Hindlimb muscle (tissue), 1 donor: ENCODE measurements at regions not wholly inside any gene's neighbourhood (a gene's known extent, or its start where the extent isn't known, plus 50 kb on each side); places are given as distances from the start of the nearest gene placed in this dataset.

Source experiments
- DNase-seq: peaks from one replicate; pipeline ENCODE4 v3.0.0-alpha.2; 2013

DNA sequence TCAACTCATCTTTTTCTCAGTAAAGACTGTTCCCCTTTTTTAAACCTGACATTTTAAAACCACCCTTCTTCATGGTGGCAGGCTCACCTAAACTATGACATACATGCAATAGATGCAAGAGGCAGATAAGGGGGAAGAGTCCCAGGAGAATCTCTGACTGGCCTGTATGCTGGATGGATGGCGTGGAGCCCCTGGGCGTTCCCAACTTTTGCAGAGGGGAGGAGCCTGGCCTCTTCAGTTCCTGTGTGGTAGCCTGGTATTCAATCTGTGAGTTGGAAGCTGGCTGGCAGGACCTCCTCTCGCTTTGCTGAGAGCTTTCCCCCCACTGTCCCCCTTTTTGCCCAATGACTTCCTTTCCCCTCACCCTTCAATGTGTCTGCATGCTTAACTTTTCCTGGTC is 217.6 kb upstream of the CA10 start:
- no peak for DNase-seq

DNA sequence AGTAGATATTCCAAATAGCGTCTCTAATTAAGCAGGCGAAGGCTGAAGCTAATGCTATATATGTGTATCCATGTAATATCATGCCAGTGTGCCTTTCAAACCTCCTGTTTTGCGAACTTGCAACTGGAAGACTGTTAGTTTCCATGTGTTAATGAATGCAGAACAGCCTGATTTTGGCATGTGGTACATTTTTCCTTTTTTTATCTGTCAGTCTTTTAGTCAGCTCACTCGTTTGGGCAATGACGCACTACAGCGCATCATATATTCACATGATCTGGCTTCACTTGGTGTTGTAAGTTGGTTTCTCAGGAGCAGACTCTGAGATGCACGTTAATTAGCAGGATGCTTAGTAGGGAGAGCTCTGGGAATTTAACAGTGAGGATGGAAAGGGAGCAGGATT is 210.4 kb upstream of the CA10 start:
- DNase-seq, result no peak

- DNase-seq, result no peak
Observed at GRCh38 chr17:52357854-52358253, 199.3 kb upstream of the CA10 start.

GRCh38 chr17:52336796-52337195 is 178.3 kb upstream of the CA10 start:
- DNase-seq, result no peak

- no peak for DNase-seq
Observed at GRCh38 chr17:52306314-52306713, 147.8 kb upstream of the CA10 start.

GRCh38 chr17:52298881-52299280 is 140.4 kb upstream of the CA10 start:
- DNase-seq, result no peak

GRCh38 chr17:52297230-52298010 is 138.9 kb upstream of the CA10 start:
- no peak for DNase-seq

- peak; percentile 50 for DNase-seq
Observed at GRCh38 chr17:52294301-52294700, 135.8 kb upstream of the CA10 start.

DNA sequence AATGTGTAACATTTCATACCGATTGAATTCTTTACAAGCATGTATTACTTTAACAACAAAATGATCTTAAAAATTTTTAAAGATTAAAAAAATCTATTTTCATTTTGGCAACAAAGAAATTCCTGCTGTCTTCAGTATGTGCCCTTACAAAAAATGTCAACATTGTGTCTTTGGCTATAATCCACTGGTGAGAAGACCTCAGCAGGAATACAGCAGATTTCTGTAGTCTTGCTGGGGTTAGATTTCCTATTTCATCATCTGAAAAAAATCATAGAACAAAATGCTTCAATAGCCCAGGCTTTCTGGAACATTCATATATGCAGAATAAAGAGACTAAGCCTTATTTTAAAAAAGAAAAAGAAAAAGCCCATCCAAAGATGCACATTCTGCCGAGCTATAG is 129.1 kb upstream of the CA10 start:
- no peak for DNase-seq

GRCh38 chr17:52283872-52284271 is 125.4 kb upstream of the CA10 start:
- DNase-seq, result no peak

DNA sequence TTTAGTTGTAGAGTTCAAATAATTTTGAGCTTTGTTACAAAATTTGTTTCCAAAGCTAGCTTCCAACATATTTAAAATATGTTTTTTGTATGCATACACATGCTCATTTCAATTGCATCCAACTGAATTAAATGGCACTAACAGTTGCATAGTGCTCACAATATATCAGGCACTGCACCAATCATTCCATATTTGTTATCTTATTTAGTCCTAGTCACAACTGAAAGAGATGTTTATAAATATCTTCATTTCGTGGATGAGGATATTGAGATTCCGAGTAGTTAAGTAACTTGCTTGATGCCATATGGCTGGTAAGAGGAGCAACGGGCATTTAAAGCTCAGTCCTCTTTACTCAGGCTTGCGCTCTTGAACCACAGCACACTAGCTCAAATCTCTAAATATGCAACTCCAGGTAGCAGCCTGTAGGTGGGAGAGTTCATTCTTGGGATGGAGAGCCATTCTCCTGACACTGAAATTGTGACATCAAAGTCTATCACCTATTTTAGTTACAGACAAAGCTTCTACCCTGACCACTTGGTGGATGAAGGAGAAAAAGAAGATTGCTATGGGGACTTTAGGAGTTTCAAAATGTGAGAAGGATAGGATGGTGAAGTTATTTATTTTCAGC is 118.0 kb upstream of the CA10 start:
- no peak for DNase-seq

DNA sequence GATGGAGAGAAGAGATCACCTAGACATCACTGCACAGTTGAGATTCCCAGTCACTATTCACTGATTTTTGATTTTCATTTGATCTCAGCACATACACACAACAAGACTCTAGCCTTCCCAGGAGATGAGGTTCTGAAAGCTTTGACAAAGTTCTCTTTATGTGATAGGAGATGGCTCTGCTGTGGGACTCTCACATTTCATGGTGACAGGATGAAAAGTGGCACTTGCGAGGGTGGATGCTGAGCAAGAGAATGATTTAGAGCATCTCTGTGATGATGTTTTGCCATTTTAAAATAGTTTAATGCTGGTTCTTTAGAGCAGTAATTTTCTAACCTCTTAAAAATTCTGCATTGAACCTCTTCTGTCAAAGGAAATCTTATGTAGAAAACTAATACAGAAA is 113.3 kb upstream of the CA10 start:
- DNase-seq, result no peak

- no peak for DNase-seq
Observed at GRCh38 chr17:52255347-52255746, 96.8 kb upstream of the CA10 start.

DNA sequence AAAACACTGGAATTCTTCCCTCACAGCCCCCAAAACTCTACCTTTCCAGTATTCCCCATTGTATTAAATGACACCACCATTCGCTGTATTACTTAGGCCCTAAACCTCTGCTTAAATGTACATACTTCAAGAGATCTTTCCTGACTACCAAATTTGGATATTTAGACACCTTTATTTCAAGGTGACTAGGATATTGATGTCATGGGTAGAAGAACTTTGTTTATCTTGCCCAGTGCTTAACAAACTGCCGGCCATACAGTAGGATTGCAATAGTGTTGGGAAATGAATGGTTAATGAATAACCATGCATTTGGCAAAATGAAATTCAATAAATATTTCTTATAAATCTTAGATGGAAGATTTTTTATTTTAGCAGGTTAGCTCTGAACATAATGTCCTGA is 86.2 kb upstream of the CA10 start:
- no peak for DNase-seq

DNA sequence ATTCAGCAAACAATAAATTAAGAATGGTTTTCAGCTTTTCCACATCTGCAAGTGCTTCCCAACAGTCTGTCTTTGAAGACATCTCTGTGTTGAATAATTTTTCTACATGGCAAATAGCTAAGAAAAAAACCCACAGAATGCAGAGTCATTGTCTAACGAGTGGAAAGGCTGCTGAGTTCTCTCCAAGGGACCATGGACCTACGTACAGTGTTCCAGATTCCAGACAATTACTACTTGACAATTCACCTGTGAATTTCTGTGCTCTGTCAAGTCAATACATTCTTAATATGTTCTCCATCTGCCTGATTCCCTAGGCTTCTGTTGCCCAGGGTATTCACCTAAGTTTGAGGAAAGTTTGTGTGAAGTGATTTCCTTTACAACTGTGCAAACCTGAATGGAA is 83.8 kb upstream of the CA10 start:
- DNase-seq, result no peak

DNA sequence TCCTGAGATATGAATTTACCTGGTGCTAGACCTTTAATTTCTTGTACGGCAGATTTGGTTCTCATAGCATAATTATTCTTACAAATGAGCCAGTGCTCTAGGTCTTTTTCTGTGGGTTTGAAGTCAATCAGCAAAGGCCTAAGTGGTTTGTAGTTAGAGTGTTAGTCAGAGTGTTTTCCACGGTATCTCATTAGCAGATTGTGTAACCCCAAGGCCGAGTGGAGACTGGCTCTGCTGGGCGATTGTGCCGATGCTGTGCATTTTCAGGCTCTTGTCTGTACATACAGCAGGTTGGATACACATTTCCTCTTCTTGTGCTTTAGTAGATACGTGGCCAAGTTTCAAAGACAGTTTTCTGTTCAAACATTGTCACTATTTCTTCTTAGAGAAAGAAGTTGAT is 78.6 kb upstream of the CA10 start:
- DNase-seq, result no peak

GRCh38 chr17:52235516-52235915 is 77.0 kb upstream of the CA10 start:
- DNase-seq, result no peak

DNA sequence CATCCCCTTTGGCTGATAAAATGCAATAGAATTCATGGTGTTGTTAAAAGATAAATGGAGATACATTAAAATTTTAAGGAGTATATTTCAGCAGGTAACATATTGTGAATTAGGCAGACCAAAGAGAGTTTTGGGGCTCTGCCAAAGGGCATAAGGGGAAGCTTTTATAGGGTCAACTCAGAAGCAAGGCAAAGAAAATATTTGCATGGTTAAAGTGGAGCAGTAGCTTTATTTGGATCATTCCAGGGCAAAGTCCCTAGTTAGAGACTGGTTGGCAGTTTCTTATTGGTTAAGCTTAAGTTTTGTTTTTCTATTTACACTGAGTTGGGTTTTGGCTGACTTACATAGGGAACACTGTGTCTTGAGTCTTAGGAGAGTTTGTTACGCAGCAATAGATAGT is 75.1 kb upstream of the CA10 start:
- DNase-seq, result no peak

DNA sequence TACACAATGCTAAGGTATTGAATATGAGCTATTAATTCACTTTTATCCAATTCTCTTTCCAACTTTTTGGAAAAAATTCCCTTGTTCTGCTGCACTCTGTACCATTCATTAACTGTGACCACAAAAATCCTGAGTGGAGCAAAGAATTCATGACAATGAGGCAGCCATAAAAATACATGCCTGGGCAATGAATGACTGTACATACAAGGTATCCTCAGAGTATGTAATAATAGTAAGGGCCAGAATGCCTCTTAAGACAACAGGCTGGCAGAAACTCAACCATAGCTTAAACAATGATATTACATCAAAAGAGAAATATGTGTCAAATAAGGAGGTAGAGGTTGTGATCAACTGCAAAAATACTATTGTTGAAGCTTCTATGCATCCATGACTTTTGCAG is 74.7 kb upstream of the CA10 start:
- DNase-seq, result no peak

DNA sequence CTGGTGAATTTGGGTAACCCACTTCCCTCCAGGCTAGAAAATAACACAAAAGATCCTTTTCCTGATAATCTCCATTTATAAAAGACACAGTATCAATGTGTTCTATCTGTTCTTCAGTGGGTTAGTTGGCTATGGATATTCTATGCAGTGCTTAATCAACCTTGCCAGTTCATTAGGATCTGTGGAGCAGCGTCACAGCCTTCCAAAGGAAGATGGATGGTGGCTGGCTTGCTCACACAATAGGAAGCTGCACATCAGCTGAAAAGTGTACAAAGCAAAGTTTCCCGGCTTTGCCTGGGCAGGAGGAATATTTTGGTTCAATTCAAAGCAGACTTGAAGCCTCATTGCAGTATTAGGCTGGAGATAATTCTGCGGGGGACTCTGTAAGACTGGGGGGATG is 70.3 kb upstream of the CA10 start:
- no peak for DNase-seq

DNA sequence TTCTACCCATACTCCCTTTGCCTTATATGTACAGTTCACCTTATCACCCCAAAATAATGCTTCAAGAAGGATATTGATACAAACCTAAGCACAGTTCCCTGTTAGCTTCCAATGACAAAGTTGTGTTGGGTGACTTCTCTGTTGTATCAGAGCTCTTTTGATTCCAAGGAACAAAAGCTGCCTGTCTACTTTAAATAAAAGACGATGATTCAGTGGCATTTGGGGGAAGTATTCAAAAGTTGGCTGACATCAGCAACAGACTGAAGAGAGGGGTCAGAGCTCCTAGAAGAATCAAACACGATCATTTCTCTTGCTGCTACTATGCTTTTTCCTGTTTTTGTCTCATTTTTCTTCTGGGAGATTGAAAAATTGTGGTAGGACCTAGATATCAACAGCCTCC is 69.4 kb upstream of the CA10 start:
- DNase-seq, result no peak

- DNase-seq, result no peak
Observed at GRCh38 chr17:52213451-52213850, 54.9 kb upstream of the CA10 start.

DNA sequence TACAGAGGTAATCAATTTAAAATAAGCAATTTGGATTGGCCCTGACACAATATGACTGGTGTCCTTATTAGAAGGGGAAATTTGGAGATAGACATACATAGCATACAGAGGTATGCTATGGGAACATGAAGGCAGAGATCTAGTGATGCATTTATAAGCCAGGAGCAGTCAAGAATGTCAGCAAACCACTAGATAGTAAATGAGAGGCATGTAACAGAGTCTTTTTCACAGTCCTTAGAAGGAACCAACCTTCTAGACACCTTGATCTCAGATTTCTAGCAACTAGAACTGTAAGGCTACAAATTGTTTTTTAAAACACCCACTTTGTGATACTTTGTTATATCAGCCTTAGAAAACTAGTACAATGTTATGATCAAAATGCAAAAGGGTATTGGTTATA is 54.3 kb upstream of the CA10 start:
- no peak for DNase-seq

DNA sequence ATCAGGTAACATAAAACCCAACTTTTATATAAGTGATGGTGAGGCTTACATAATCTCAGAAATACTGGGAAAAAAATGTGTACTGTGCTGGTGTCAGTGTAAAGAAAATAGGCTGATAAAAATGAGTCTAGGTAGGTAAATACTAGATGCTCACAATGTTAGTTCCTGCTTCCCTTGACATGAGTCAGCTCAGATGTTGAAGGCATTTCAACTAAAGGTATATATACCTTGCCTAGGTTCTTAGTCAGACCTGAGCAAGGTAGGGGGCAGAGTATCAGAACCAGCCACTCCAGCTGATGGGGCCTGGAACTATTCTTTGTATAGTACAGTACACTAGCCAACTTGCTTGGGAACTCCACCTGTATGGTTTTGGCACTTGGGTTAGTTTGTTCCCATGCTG is 51.0 kb upstream of the CA10 start:
- DNase-seq, result no peak
